ENCODE measurements at regions not wholly inside any gene's neighbourhood (a gene's known extent, or its start where the extent isn't known, plus 50 kb on each side); places are given as distances from the start of the nearest gene placed in this dataset.

GRCh38 chr2:220985561-220985960, 586.5 kb downstream of the EPHA4 start:
- TF ChIP-seq, protein P1, sequence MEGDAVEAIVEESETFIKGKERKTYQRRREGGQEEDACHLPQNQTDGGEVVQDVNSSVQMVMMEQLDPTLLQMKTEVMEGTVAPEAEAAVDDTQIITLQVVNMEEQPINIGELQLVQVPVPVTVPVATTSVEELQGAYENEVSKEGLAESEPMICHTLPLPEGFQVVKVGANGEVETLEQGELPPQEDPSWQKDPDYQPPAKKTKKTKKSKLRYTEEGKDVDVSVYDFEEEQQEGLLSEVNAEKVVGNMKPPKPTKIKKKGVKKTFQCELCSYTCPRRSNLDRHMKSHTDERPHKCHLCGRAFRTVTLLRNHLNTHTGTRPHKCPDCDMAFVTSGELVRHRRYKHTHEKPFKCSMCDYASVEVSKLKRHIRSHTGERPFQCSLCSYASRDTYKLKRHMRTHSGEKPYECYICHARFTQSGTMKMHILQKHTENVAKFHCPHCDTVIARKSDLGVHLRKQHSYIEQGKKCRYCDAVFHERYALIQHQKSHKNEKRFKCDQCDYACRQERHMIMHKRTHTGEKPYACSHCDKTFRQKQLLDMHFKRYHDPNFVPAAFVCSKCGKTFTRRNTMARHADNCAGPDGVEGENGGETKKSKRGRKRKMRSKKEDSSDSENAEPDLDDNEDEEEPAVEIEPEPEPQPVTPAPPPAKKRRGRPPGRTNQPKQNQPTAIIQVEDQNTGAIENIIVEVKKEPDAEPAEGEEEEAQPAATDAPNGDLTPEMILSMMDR (IDR thresholded peaks at IDR 0.05 in 4 of 5, conservative IDR thresholded peaks at IDR 0.05 in 1 of 5), result no peak
- TF ChIP-seq POLR2A (IDR thresholded peaks at IDR 0.05), result no peak

All from gastrocnemius medialis (tissue), 4 donors.